Tongue (tissue), 1 donor: ENCODE measurements at regions not wholly inside any gene's neighbourhood (a gene's known extent, or its start where the extent isn't known, plus 50 kb on each side); places are given as distances from the start of the nearest gene placed in this dataset.
"Not testable (repeated sequence)": the region's sequence is repeated elsewhere in the genome, so short reads cannot be mapped to it uniquely, and the experiment has no call there.

Source experiments
- DNase-seq: peaks from one replicate; pipeline ENCODE4 v3.0.0-alpha.2; 2015

DNA sequence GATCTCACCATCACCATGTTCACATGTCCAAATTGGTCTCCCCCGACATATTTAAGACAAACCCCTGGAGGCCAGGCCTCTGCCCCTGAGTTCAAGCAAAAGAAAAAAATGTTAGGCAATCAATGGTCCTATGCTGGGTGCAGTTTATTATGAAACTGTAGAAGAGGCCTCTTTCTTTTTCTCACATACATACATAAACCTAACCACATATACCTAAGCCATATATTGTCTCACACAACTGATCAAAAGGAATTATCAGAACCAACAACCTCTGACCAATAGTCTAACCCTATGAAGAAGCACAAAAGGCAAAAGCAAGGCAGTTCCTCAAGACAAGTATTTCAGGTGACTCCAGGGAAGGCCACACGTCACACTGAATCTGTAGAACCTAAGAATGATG is 49.9 kb downstream of the ILRUN start:
- no peak for DNase-seq

DNA sequence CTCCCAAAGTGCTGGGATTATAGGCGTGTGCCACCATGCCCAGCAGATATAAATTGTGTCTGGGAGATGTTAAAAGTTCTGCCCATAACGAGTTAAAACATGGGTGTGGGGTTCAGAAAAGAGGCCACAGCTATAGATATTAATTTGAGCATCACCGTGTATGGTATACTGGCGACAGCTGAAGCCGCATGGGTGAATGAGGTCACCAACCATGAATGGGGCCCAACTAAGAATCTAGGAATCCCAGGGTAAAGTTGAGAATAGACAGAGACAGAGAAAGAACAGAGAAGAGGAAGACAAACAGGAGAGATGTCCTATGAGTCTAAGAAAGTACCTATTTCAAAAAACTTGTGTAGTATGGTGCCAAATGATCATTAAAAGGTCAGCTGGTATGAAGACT is 50.9 kb downstream of the ILRUN start:
- DNase-seq = peak; percentile 37

GRCh38 chr6:34644716-34645115 is 51.9 kb downstream of the ILRUN start:
- DNase-seq = no peak

GRCh38 chr6:34642427-34642826 is 54.1 kb downstream of the ILRUN start:
- no peak for DNase-seq

GRCh38 chr6:34640074-34640849 is 56.3 kb downstream of the ILRUN start:
- DNase-seq = not testable (repeated sequence)

- DNase-seq = no peak
Measured at GRCh38 chr6:34638834-34639736, 57.5 kb downstream of the ILRUN start.

GRCh38 chr6:34633785-34634184 is 62.8 kb downstream of the ILRUN start:
- DNase-seq = no peak

GRCh38 chr6:34633256-34633655 is 63.3 kb downstream of the ILRUN start:
- DNase-seq = no peak

DNA sequence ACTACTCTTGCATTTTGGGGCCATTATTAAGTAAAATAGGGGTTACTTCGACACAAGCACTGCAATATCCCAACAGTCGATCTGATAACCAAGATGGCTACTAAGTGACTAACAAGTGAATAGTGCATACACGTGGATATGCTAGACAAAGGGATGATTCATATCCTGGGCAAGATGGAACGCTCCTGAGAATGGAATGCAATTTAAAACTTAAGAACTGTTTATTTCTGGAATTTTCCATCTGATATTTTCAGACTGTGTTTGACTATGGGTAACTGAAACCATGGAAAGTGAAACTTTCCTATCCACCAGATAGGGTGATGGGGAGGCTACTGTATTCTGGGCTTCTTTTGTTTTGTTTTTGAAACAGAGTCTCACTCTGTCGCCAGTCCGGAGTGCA is 66.5 kb downstream of the ILRUN start:
- no peak for DNase-seq

- DNase-seq = no peak
Measured at GRCh38 chr6:34627296-34627695, 69.3 kb downstream of the ILRUN start.

GRCh38 chr6:34618430-34619182 is 62.5 kb upstream of the SPDEF start:
- DNase-seq = no peak

- no peak for DNase-seq
Measured at GRCh38 chr6:34617231-34617630, 61.1 kb upstream of the SPDEF start.

GRCh38 chr6:34616227-34616585 is 60.1 kb upstream of the SPDEF start:
- peak; percentile 38 for DNase-seq

GRCh38 chr6:34615574-34616226 is 59.6 kb upstream of the SPDEF start:
- DNase-seq = no peak

GRCh38 chr6:34610819-34611477 is 54.8 kb upstream of the SPDEF start:
- DNase-seq = no peak

DNA sequence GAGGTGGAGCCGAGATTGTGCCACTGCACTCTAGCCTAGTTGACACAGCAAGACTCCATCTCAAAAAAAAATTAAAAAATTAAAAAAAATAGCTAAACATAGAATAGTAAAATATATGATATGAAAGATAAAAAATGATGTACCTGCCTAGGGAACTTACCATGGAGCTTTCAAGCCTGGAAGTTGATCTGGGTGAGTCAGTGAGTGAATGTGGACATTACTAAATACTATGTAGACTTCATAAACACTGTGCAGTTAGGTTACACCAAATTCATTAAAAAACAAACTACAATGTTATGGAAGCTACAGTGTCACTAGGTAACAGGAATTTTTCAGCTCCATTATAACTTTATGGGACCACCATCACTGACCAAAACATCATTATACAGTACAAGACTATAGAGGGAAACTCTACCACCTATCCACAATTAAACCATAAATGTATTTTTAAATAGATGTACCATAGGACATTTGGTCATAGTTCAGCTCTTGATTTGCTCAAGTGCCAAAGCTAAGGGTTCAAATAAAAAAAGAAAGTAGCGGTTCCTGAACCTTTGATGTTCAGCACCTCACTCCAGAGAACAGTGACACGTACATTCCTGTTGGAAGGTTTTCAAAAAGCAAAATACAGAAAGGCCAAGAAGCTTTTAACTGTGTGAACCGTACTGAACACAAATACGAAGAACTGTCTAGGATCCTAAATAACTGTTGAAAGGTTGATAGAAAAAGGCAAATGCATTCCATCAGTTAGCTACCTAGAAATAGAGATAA is 52.4 kb upstream of the SPDEF start:
- DNase-seq = no peak

- no peak for DNase-seq
Measured at GRCh38 chr6:34606477-34607265, 50.5 kb upstream of the SPDEF start.
